Kidney epithelial cell (primary cell): ENCODE measurements at regions not wholly inside any gene's neighbourhood (a gene's known extent, or its start where the extent isn't known, plus 50 kb on each side); places are given as distances from the start of the nearest gene placed in this dataset.
"Not testable (repeated sequence)": the region's sequence is repeated elsewhere in the genome, so short reads cannot be mapped to it uniquely, and the experiment has no call there.

ENCODE experiments used
- DNase-seq: peaks from one replicate; pipeline ENCODE4 v3.0.0-alpha.2; 2010; ENCODE audit warnings: low read depth
- H3K27me3 ChIP-seq: 2 replicates; pipeline ENCODE4 v1.6.0; 2011; ENCODE audit warnings: low read length; ENCODE audit not compliant: control insufficient read depth, insufficient read depth
- H3K36me3 ChIP-seq: 2 replicates; pipeline ENCODE4 v1.5.1; 2011; ENCODE audit warnings: low read length; ENCODE audit not compliant: control insufficient read depth, insufficient read depth
- H3K4me3 ChIP-seq: 2 replicates; pipeline ENCODE4 v1.5.1; 2011; ENCODE audit warnings: low read depth, mild to moderate bottlenecking, control low read depth, low read length
- TF ChIP-seq, protein P1 (sequence below): IDR thresholded peaks from 2 replicates; pipeline ENCODE4 v1.5.1; 2011; ENCODE audit warnings: mild to moderate bottlenecking, moderate library complexity, low read length, control low read depth, inconsistent platforms; ENCODE audit not compliant: insufficient read depth, poor library complexity, severe bottlenecking

DNA sequence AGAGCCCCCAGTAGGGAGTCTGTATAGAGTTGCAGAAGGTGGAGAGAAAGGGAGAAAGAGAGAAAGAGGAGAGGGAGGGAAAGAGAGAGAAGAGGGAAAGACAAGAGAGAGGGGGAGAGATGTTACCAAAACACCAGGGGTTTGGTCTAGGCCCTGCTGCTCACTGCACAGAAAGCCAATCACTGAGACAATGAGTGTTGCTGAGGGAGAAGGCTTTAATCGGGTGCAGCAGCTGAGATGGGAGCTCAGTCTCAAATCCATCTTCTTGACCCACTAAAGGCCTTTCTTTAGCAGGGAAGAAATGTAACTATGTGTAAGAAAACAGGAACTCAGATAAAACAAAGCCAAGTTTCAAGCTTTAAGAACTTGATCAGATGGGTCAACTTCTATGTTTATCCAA, 198.2 kb upstream of the FOXK1 start:
- Histone ChIP-seq H3K27me3 (no peaks in the 10 kb centered on the region), H3K4me3 (no peak overlapping the region), H3K36me3 (no peaks in the 10 kb centered on the region)
- no peak for DNase-seq
- TF ChIP-seq, protein P1, sequence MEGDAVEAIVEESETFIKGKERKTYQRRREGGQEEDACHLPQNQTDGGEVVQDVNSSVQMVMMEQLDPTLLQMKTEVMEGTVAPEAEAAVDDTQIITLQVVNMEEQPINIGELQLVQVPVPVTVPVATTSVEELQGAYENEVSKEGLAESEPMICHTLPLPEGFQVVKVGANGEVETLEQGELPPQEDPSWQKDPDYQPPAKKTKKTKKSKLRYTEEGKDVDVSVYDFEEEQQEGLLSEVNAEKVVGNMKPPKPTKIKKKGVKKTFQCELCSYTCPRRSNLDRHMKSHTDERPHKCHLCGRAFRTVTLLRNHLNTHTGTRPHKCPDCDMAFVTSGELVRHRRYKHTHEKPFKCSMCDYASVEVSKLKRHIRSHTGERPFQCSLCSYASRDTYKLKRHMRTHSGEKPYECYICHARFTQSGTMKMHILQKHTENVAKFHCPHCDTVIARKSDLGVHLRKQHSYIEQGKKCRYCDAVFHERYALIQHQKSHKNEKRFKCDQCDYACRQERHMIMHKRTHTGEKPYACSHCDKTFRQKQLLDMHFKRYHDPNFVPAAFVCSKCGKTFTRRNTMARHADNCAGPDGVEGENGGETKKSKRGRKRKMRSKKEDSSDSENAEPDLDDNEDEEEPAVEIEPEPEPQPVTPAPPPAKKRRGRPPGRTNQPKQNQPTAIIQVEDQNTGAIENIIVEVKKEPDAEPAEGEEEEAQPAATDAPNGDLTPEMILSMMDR, result no peak

- TF ChIP-seq, protein P1, result no peak
- no peak for DNase-seq
- Histone ChIP-seq H3K27me3 (no peaks in the 10 kb centered on the region), H3K4me3 (no peak overlapping the region), H3K36me3 (no peaks in the 10 kb centered on the region)
Measured at GRCh38 chr7:4484545-4484944, 197.6 kb upstream of the FOXK1 start.

- Histone ChIP-seq H3K4me3 (no peak overlapping the region), H3K27me3 (no peaks in the 10 kb centered on the region), H3K36me3 (no peaks in the 10 kb centered on the region)
- TF ChIP-seq, protein P1, result no peak
- no peak for DNase-seq
Measured at GRCh38 chr7:4486907-4487306, 195.2 kb upstream of the FOXK1 start.

DNA sequence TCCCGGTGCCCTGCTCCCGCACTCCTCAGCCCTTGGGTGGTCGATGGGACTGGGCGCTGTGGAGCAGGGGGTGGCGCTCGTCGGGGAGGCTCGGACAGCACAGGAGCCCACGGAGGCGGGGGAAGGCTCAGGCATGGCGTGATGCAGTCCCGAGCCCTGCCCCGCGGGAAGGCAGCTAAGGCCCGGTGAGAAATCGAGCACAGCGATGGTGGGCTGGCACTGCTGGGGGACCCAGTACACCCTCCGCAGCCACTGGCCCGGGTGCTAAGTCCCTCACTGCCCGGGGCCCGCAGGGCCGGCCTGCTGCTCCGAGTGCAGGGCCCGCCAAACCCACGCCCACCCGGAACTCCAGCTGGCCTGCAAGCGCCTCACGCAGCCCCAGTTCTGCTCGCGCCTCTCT, 185.2 kb upstream of the FOXK1 start:
- not testable (repeated sequence) for H3K36me3 ChIP-seq, H3K27me3 ChIP-seq, H3K4me3 ChIP-seq, DNase-seq

- no peak for DNase-seq
- TF ChIP-seq, protein P1, result no peak
- no peak overlapping the region for H3K4me3 ChIP-seq
- no peaks in the 10 kb centered on the region for H3K27me3 ChIP-seq
- no peaks in the 10 kb centered on the region for H3K36me3 ChIP-seq
Measured at GRCh38 chr7:4500812-4501211, 181.3 kb upstream of the FOXK1 start.

- DNase-seq, H3K4me3 ChIP-seq, H3K27me3 ChIP-seq, H3K36me3 ChIP-seq: not testable (repeated sequence)
Measured at GRCh38 chr7:4507886-4508285, 174.2 kb upstream of the FOXK1 start.

DNA sequence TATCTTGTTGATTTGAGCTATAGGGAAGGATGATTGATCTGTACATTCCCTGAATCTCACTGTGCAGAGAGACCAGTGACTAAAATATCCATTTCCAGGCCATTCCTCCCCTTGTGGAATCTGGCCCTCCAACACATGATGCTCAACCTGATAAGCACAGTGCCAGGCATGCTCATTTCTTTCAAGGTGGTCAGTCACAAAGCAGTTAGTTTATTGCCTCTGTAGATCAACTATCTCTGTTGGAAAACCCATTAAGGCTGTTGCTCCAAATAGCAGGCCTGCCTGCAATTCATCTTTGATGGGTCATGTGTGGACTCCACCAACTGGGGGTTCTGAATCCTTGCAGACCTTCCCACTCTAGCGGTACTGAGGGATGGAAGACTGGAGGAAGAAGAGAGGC, 168.6 kb upstream of the FOXK1 start:
- TF ChIP-seq, protein P1, result no peak
- H3K27me3 ChIP-seq, result no peaks in the 10 kb centered on the region
- DNase-seq, result no peak
- no peaks in the 10 kb centered on the region for H3K36me3 ChIP-seq
- no peak overlapping the region for H3K4me3 ChIP-seq
